Superior temporal gyrus (tissue), 1 donor: ENCODE measurements at regions not wholly inside any gene's neighbourhood (a gene's known extent, or its start where the extent isn't known, plus 50 kb on each side); places are given as distances from the start of the nearest gene placed in this dataset.
"Not testable (repeated sequence)": the region's sequence is repeated elsewhere in the genome, so short reads cannot be mapped to it uniquely, and the experiment has no call there.

ENCODE experiments used
- DNase-seq: peaks from one replicate; pipeline ENCODE4 v3.0.0-alpha.2; 2016; ENCODE audit errors: extremely low spot score

DNA sequence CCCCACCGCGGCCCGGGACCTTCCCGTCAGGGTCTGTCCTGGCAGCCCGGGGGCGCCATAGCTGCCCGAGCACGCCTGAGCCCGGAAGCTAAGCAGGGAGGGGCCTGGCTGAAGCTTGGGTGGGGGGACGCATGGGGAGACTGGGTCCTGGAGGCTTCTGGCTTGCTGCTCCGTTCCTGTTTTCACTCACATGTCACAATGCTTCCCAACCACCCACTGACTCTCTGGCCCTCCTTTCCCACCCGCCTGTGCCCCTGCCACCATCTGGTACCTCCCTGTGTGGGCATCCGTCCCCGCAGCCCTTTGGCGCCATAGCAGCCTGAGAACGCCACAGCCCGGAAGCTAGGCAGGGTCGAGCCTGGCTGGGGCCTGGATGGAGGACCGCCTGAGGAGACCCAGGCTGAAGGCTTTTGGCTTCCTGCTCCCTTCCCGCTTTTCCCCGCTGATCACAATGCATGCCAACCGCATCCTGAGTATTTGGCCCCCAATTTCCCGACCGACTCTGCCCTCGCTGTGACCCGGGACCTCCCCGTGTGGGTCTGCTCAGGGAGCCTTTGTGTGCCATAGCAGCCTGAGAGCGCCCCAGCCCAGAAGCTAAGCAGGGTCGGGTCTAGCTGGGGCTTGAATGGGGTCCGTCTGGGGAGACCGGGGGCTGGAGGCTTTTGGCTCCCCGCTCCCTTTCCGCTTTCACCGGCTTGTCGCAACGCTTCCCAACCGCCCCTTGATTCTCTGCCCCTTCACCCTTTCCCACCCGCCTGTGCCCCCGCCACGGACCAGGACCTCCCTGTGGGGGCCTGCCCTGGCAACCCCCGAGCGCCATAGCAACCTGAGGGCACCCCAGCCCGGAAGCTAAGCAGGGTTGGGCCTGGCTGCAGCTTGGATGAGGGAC, 2290.1 kb downstream of the TP53TG3F start:
- no peak for DNase-seq

DNA sequence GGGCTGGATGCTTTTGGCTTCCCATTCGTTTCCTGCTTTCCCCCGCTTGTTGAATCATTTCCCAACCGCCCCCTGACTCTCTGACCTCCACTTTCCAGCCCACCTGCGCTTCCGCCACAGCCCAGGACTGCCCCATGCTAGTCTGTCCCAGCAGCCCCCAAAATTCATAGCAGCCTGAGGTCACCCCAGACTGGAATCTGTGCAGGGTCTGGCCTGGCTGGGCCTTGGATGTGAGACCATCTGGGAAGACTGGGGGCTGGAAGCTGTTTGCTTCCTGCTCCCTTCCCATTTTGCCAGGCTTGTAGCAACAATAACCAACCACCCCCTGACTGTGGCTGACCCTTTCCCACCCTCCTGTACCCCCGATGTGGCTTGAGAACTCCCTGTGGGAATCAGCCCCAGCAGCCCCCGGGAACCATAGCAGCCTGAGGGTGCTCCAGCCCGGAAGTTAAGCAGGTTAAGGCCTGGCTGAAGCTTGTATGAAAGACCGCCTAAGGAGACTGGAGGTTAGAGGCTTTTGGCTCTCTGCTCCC, 2290.8 kb downstream of the TP53TG3F start:
- DNase-seq = no peak

DNA sequence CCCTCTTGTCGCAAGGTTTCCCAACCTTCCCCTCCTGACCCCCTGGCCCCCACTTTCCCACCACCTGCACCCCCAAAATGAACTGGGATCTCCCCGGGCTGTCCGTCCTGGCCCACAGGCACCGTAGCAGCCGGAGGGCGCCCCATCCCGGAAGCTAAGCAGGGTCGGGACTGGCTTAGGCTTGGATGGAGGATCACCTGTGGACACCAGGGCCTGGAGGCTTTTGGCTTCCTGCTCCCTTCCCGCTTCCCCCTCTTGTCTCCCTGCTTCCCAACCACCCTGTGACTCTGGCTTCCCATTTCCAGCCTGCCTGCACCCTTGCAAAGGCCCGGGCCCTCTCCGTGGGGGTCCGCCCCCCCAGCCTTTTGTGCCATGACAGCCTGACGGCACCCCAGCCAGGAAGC, 2291.3 kb downstream of the TP53TG3F start:
- DNase-seq = no peak

DNA sequence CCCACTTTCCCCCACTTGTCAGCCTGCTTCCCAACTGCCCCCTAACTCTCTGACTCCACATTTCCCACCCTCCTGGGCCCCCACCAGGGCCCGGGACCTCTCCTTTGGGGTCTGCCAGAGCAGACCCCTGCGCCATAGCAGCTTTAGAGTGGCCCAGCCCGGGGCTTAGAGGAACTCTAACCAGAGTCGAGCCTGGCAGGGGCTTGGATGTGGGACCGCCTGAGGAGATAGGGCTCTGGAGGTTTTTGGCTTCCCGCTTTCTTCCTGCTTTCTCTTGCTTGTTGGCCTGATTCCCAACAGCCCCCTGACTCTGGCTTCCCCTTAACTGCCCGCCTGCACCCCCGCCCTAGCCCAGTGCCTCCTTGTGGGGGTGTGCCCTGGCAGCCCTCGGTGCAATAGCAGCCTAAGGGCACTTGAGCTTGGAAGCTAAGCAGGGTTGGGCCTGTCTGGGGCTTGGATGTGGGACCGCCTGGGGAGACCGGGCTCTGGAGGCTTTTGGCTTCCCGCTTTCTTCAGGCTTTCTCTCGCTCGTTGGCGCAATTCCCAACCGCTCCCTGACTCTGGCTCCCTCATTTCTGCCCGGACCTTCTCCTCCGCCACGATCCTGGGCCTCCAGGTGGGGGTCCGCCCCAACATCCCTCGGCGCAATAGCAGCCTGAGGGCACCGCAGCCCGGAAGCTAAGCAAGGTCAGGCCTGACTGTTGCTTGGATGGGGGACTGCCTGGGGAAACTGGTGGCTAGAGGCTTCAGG, 2292.0 kb downstream of the TP53TG3F start:
- no peak for DNase-seq

DNA sequence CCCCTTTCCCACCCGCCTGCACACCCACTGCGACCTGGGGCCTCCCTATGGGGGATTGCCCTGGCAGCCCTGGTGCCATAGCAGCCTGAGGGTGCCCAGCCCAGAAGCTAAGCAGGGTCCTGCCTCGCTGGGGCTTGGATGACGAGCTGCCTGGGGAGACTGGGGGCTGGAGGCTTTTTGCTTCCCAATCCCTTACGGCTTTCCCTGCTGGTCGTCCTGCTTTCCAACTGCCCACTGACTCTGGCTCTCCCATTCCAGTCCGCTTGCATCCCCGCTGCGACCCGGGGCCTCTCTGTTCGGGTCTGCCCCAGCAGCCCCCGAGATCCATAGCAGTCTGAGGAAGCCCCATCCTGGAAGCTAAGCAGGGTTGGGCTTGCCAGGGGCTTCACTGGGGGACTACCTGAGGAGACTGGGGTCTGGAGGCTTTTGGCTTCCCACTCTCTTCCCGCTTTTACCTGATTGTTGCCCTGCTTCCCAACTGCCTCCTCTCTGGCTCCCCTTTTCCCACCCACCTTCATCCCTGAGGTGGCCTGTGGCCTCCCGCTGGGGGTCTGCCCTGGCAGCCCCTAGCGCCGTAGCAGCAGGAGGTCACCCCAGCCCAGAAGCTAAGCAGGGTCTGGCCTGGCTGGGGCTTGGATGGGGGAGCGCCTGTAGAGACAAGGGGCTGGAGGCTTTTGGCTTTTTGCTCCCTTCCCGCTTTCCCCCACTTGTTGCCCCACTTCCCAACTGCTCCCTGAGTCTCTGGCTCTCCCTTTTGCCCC, 2292.8 kb downstream of the TP53TG3F start:
- DNase-seq = no peak

DNA sequence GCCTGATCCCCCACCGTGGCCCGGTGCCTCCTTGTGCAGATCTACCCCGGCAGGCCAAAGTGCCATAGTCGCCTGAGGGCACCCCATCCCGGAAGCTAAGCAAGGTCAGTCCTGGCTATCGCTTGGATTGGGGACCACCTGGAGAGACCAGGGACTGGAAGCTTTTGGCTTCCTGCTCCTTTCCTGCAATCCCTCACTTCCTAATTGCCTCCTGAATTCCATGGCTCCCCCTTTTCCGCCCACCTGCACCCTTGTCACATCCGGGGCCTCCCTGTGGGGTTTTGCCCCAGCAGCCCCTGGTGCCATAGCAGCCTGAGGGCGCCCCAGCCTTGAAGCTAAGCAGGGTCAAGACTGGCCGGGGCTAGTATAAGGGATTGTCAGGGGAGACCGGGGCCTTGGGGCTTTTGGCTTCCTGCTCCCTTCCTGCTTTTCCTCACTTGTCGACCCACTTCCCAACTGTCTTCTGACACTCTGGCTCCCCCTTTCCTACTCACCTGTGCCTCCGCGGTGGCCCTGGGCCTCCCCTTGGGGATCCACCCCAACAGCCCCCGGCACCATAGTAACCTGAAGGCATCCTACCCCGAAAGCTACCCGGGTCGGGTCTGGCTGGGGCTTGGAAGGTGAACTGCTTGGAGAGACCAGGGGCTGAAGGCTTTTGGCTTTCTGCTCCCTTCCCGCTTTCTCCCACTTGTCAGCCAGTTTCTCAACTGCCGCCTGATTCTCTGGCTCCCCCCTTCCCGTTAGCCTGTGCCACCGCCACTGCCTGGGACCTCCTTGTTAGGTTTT, 2293.6 kb downstream of the TP53TG3F start:
- no peak for DNase-seq

DNA sequence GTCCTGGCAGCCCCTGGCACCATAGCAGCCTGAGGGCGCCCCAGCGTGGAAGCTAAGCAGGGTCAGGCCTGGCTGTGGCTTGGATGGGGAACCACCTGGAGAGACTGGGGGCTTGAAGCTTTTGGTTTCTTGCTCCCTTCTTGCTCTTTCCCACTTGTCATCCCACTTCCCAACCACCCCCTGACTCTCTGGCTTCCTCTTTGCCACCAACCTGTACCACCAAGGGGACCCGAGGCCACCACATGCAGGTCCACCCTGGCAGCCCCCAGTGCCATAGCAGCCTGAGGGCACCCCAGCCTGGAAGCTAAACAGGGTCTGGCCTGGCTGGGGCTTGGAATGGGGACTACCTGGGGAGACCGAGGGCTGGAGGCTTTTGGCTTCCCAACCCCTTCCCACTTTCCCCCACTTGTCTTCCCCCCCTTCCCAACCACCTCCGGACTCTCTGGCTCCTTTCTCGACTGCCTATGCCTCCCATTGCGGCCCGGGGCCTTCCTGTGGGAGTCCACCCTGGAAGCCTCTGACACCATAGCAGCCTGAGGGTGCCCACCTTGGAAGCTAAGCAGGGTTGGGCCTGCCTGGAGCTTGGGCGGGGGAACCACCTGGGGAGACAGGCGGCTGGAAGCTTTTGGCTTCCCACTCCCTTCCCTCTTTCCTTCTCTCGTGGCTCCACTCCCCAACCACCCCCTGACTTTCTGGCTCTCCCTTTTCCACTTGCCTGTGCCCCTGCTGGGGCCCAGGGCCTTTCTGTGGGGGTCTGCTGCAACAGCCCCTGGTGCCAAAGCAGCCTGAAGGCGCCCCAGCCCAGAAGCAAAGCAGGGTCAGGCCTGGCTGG, 2294.4 kb downstream of the TP53TG3F start:
- DNase-seq = no peak

DNA sequence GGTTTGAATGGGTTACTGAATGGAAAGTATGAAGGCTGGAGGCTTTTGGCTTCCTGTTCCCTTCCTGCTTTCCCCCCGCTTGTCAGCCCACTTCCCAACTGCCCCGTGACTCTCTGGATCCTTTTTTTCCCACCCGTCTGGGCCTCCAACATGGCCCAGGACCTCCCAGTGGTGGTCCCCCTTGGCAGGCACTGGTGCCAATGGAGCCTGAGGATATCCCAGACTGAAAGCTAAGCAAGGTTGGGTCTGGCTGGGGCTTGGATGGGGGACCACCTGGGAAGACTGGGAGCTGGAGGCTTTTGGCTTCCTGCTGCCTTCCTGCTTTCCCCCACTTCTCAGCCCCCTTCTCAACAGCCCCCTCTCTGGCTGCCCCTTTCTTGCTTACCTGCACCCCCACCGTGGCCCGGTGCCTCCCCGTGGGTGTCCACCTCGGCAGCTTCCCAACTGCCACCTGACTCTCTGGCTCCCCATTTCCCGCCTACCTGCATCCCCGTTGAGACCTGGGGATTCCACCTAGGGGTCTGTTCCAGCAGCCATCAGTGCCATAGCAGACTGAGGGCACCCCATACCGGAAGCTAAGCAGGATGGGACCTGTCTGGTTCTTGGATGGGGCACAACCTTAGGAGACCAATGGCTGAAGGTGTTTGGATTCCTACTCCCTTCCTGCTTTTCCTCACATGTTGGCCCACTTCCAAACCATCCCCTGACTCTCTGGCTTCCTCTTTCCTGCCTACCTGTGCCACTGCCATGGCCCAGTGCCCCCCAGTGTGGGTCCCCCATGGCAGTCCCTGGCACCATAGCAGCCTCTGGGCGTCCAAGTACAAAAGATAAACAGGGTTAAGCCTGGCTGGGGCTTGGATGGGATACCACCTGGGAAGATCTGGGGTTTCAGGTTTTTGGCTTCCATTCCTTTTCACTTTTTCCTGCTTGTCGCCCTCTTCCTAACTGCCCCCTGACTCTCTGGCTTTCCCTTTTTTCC, 2295.3 kb downstream of the TP53TG3F start:
- no peak for DNase-seq

DNA sequence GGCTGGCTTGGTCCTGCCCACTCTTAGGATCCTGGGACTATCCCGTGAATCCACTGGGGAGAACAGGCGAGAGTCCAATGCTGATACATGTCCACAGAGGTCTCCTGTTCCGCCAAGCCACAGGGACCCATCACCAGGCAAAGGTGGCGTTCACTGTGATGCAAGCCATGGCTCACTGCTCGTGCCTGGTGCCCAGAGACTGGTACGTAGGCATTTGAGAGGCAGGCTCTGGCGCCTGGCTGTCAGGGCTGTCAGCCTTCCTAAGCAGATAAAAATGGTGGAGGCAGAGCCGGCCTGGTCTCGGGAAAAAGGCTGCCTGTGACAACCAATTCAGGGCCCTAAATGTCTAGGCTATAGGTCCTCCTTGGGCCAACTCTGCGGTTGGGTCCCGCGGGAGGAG, 2329.0 kb downstream of the TP53TG3F start:
- no peak for DNase-seq

DNA sequence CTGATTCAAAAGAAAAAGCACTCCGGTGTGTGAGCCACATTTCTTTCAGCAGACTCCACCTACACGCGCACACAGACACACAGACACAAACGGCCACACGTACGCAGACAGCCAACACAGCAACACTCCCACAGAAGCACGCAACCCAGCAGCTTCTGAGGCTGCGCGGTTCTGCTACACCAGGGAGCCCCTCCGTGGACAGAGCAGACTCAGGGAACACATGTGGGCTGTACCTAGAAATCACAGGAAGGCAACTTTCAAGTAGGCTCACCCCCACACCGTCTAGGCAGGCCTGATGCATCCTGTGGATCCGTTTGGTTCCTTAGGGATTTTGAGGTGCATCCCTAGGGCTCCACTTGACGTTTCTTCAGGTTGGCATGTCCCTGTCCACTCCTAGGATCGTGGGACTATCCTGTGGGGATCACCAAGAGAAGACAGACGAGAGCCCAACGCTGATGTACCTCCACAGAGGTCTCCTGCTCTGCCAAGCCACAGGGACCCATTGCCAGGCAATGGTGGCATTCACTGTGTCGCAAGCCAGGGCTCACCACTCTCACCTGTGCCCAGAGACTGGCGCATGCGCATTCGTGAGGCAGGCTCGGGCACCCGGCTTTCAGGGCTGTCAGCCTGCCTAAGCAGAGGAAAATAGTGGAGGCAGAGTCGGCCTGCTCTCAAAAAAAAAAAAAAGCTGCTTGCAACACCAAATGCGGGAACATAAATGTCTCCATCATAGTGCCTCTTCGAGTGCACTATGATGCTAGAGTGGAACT, 2333.3 kb downstream of the TP53TG3F start:
- no peak for DNase-seq

DNA sequence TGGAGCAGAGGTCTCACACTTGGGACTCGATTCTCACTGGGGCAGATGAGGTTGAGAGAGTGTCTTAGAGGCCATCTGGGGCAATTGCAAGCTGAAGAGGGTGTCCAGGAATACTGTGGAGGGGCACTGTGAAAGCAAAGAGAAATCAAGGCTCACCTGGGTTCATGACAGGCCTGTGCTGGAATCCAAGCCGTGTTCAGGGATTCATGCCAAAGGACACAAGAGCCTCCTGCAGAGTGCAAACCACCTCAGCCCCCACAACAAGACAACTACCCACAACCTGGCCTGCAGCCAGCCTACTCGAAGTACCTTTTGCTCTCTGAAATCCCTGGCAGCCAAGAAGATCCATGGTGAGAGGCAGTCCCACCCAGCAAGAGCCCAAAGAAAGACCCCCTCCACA, 2334.2 kb downstream of the TP53TG3F start:
- no peak for DNase-seq

DNA sequence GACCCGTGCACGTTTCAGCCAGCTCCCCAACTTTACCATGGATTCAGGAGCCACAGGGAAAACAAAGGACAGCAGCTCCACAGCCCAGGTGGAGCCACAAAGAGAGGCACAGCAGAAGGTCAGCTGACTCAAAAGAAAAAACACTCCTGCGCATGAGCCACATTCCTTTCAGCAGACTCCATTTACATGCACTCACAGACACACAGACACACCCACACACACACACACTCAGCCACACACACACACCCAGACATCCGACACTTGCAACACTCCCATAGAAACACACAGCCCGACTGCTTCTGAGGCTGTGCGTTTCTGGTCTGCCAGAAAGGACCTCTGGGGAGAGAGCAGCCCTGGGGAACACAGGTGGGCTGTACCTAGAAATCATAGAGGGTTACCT, 2335.5 kb downstream of the TP53TG3F start:
- no peak for DNase-seq

DNA sequence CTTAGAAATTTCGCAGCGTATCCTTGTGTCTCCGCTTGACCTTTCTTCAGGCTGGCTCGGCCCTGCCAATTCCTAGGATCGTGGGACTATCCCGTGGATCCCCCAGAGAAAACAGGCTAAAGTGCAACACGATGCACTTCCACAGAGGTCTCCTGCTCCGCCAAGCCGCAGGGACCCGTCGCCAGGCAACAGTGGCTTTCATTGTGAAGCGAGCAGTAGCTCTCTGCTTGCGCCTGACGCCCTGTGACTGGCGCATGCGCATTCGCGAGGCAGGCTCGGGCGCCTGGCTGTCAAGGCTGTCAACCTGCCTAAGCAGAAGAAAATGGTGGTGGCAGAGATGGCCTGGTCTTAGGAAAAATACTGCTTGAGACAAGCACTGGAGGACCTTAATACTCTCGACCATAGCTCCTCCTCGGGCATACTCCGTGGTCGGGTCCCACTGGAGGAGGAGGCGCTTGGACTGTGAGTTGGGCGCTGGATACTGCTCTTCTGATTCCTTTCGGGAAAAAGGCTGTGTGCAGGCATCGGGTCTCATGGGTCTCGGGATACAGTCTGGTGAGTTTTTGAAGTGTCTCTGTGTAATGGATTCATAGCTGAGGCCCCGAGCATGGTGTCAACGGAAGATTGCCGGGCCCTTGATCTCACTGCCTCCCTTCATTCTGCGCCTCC, 2336.1 kb downstream of the TP53TG3F start:
- DNase-seq = no peak

DNA sequence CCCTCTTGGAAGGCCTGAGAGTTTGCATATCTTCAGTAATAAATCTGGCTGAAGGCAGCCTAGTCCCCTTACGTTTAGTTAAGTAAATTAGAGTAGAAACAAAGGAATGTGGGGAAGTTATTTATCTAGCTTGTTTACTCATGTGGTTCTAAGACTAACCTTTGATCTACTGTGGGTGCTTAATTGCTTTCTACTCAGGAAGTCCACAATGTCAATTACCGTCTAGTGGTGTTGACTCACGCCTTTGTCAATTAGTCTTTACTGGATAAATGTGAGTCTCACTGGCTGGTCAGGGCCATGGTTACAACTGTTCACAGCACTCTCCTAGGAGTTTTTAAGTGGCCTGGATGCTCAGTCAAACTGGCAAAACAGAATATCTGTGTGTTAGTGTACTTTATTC, 2338.4 kb downstream of the TP53TG3F start:
- DNase-seq = no peak

DNA sequence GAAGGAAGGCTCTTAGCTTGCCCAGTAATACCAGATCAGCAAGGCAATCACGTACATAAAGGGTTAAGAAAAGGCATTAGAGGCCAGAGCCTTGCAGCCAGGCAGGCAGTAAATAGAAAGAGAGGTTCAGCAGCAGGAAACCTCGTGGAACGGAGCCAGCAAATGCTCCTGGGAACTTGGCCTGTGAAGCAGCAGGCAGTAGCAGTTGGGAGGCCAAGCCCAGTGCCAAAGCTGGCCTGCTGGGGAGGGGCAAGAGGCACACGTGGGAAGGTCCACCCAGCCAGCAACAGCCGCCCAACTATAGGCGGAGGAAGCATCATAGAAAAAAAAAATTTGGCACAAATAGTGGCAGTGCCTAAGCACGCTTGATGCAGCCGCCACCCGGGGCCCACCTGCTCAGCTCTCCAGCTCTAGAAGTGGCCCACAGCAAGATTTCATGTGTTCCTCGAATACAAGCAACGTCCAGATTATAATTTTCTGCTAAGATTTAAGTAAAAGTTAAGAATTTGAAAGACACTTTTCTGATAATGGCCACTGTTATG, 2339.5 kb downstream of the TP53TG3F start:
- no peak for DNase-seq

DNA sequence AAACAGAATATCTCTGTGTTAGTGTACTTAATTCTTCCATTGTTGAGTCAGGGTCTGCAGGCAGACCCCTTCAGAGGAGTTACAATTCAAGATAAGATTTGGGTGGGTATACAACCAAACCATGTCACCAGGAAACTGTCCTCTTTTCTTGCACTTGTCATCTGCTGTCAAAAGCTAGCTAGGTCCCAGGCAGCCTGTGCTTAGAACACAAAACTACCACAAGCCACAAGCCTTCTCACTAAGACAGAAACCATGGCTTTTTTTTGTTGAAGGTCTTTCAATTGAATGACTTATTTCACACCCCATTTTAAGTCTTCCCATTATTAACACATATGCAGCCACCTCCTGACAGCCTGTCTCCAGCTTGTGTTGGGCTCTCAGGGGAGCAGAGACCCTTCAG, 2345.1 kb downstream of the TP53TG3F start:
- DNase-seq = not testable (repeated sequence)

DNA sequence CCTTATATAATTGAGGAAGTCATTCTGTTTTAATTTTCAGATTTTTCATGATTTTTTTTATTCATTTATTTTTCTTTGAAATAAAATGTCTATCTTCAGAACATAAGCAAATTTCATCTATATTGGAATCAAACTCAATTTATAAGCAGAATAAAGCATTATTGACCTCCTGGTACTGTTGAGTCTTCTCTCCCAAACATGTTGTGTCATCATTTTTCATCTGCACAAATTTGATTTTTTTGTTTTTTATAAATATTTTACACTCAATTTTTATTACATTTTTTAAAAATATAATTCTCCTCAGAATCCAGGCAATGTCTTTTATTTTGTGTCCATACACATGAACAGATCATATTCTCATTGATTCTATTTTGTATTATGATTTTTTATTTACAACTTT, 2363.9 kb downstream of the TP53TG3F start:
- no peak for DNase-seq

DNA sequence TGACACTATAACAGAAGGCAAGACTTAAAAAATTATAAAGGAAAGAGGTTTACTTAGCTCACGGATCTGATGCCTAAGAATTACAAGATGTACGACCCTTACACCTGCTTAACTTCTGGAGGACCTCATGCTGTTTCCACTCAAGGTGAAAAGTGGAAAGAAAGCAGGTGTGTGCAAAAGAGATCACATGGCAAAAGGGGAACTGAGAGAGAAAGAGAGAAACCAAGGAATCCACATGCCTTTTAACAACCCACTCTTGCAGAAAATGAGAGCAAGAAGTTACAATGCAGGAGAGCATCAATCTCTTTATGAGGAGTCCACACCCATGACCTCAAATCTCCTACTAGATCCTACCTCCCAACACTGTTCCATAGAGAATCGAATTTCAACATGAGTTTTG, 2382.2 kb downstream of the TP53TG3F start:
- DNase-seq = no peak
